Renal pelvis (tissue), 1 donor: ENCODE measurements at regions not wholly inside any gene's neighbourhood (a gene's known extent, or its start where the extent isn't known, plus 50 kb on each side); places are given as distances from the start of the nearest gene placed in this dataset.

Experiments
- DNase-seq: peaks from one replicate; pipeline ENCODE4 v3.0.0-alpha.2; 2013

- DNase-seq: no peak
Measured at GRCh38 chr17:27391427-27391826, 64.8 kb upstream of the KSR1 start.

GRCh38 chr17:27396045-27396444 lies 60.2 kb upstream of the KSR1 start:
- DNase-seq: no peak

GRCh38 chr17:27396941-27397340 lies 59.3 kb upstream of the KSR1 start:
- DNase-seq: no peak

- no peak for DNase-seq
Measured at GRCh38 chr17:27398691-27399090, 57.6 kb upstream of the KSR1 start.

- no peak for DNase-seq
Measured at GRCh38 chr17:27400991-27401390, 55.3 kb upstream of the KSR1 start.

GRCh38 chr17:27402943-27403342 lies 53.3 kb upstream of the KSR1 start:
- no peak for DNase-seq

GRCh38 chr17:27403480-27404005 lies 52.7 kb upstream of the KSR1 start:
- DNase-seq: no peak

- DNase-seq: no peak
Measured at GRCh38 chr17:27404676-27405075, 51.6 kb upstream of the KSR1 start.
